ENCODE measurements at regions not wholly inside any gene's neighbourhood (a gene's known extent, or its start where the extent isn't known, plus 50 kb on each side); places are given as distances from the start of the nearest gene placed in this dataset.

DNA sequence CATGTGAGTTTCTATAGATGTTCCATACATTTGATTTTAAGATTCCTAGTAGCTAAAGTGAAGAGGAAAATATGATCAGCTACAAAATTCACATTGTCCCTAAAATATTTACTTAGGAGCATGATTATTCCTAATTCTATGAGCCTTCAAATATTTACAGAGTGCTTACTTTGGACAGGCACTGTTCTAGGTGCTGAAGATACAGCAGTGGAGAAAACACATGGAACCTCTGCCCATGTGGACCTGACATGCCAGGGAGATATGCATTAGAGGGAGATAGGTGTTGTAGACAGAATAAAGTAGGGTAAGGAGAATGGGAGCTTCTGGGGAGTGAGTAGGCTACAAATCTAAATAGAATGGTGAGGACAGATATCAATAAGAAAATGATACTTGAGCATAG lies 62.6 kb upstream of the TACR1 start:
- no TSS peak for BruUV-seq (replicated peaks)
- POLR2A ChIA-PET (ENCODE audit: unreplicated experiment) = no interaction called here

DNA sequence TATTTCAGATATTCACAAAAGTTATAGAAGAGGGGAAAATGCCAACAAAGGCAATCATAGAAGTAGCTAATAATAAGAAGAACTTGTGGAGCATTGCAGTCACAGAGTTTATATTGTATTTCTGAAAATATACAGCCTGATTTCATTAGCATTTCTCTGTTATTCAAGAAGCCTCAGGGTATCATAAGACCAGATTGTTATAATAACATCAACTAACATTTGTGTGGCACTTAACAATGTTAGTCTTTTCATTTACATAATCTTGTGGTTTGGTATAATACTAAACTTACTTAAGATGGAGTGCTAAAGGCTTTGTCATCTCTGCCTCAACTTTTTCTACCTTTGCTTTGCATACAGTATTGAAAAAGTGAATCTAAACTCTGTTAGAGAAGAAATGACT lies 61.6 kb upstream of the TACR1 start:
- H3K36me3 ChIP-seq (ENCODE audit: low read depth, low read length) = no peaks in the 10 kb centered on the region
- BruUV-seq (replicated peaks) = no TSS peak
- no peaks in the 10 kb centered on the region for H3K4me1 ChIP-seq (ENCODE audit: insufficient read depth, low read length)
- H3F3A ChIP-seq (ENCODE audit: low read length, unreplicated experiment) = no peaks in the 10 kb centered on the region
- H4K20me1 ChIP-seq (ENCODE audit: low read length) = no peaks in the 10 kb centered on the region
- no peak overlapping the region for H3K9ac ChIP-seq (ENCODE audit: low read length)
- ATAC-seq (no peak), DNase-seq (no peak)
- H3K27ac ChIP-seq (ENCODE audit: low read length) = no peak overlapping the region
- H2AFZ ChIP-seq (ENCODE audit: low read length) = no peak overlapping the region
- ChIA-PET CTCF (no interaction called here), POLR2A (ENCODE audit: unreplicated experiment) (no interaction called here)
- TF ChIP-seq EZH2 (IDR thresholded peaks at IDR 0.05; ENCODE audit: low read length, unreplicated experiment) (no peak), EZH2phosphoT487 (IDR thresholded peaks at IDR 0.05; ENCODE audit: borderline replicate concordance, low read length) (no peak)
- TF ChIP-seq, protein P1, sequence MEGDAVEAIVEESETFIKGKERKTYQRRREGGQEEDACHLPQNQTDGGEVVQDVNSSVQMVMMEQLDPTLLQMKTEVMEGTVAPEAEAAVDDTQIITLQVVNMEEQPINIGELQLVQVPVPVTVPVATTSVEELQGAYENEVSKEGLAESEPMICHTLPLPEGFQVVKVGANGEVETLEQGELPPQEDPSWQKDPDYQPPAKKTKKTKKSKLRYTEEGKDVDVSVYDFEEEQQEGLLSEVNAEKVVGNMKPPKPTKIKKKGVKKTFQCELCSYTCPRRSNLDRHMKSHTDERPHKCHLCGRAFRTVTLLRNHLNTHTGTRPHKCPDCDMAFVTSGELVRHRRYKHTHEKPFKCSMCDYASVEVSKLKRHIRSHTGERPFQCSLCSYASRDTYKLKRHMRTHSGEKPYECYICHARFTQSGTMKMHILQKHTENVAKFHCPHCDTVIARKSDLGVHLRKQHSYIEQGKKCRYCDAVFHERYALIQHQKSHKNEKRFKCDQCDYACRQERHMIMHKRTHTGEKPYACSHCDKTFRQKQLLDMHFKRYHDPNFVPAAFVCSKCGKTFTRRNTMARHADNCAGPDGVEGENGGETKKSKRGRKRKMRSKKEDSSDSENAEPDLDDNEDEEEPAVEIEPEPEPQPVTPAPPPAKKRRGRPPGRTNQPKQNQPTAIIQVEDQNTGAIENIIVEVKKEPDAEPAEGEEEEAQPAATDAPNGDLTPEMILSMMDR (conservative IDR thresholded peaks at IDR 0.05; ENCODE audit: low read depth, low read length) = no peak
- intact Hi-C loops (cut with micrococcal nuclease) = no loop called here
- H3K79me2 ChIP-seq (ENCODE audit: low read length) = no peaks in the 10 kb centered on the region
- no peak overlapping the region for H3K4me3 ChIP-seq (ENCODE audit: low read length)
- H3K4me2 ChIP-seq (ENCODE audit: low read length) = no peak overlapping the region
- H3K9me3 ChIP-seq (ENCODE audit: low read length) = 0 out of 2 replicates have a peak, but pooled peaks cover 5% of the 10 kb centered on the region
- no peaks in the 10 kb centered on the region for H3K9me2 ChIP-seq (replicated peaks; ENCODE audit: low read length)
- no peaks in the 10 kb centered on the region for H3K27me3 ChIP-seq (ENCODE audit: low read length)

More for the DNA sequence above, 62.6 kb upstream of the TACR1 start:
- H4K20me1 ChIP-seq (ENCODE audit: low read length) = no peaks in the 10 kb centered on the region
- CTCF ChIA-PET = no interaction called here
- H3K4me3 ChIP-seq (ENCODE audit: low read length) = no peak overlapping the region
- no peak for TF ChIP-seq EZH2phosphoT487 (IDR thresholded peaks at IDR 0.05; ENCODE audit: borderline replicate concordance, low read length)
- TF ChIP-seq EZH2 (IDR thresholded peaks at IDR 0.05; ENCODE audit: low read length, unreplicated experiment) = no peak
- TF ChIP-seq, protein P1 (conservative IDR thresholded peaks at IDR 0.05; ENCODE audit: low read depth, low read length) = no peak
- no peaks in the 10 kb centered on the region for H3K4me1 ChIP-seq (ENCODE audit: insufficient read depth, low read length)
- H2AFZ ChIP-seq (ENCODE audit: low read length) = no peak overlapping the region
- H3K36me3 ChIP-seq (ENCODE audit: low read depth, low read length) = no peaks in the 10 kb centered on the region
- H3K4me2 ChIP-seq (ENCODE audit: low read length) = no peak overlapping the region
- H3K9me2 ChIP-seq (replicated peaks; ENCODE audit: low read length) = no peaks in the 10 kb centered on the region
- ATAC-seq (no peak), DNase-seq (no peak)
- no peaks in the 10 kb centered on the region for H3F3A ChIP-seq (ENCODE audit: low read length, unreplicated experiment)
- no peak overlapping the region for H3K9ac ChIP-seq (ENCODE audit: low read length)
- H3K9me3 ChIP-seq (ENCODE audit: low read length) = 0 out of 2 replicates have a peak, but pooled peaks cover 5% of the 10 kb centered on the region
- no peak overlapping the region for H3K27ac ChIP-seq (ENCODE audit: low read length)
- no peaks in the 10 kb centered on the region for H3K79me2 ChIP-seq (ENCODE audit: low read length)
- intact Hi-C loops (cut with micrococcal nuclease) = no loop called here
- H3K27me3 ChIP-seq (ENCODE audit: low read length) = no peaks in the 10 kb centered on the region

DNA sequence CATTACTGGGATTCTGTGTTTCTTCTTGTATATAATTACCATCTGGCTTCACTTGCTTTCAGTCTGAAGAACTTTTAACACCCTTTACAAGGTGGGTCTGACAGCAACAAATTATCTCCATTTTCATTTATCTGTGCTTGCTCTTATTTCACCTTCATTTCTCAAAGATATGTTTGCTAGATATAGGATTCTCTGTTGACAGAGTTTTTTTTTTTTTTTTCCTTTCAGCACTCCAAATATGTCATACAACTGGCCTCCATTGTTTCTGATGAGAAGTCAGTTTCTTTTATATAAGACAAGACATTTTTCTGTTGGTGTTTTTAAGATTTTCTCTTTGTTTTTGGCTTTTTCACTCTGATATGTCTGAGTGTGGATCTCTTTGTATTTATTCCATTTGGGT lies 59.3 kb upstream of the TACR1 start:
- Histone ChIP-seq H4K20me1 (ENCODE audit: low read length) (no peaks in the 10 kb centered on the region), H3K4me3 (ENCODE audit: low read length) (no peak overlapping the region), H3F3A (ENCODE audit: low read length, unreplicated experiment) (no peaks in the 10 kb centered on the region), H2AFZ (ENCODE audit: low read length) (no peak overlapping the region), H3K79me2 (ENCODE audit: low read length) (no peaks in the 10 kb centered on the region), H3K9ac (ENCODE audit: low read length) (no peak overlapping the region), H3K4me2 (ENCODE audit: low read length) (no peak overlapping the region), H3K36me3 (ENCODE audit: low read depth, low read length) (no peaks in the 10 kb centered on the region), H3K27me3 (ENCODE audit: low read length) (no peaks in the 10 kb centered on the region), H3K9me3 (ENCODE audit: low read length) (0 out of 2 replicates have a peak, but pooled peaks cover 5% of the 10 kb centered on the region), H3K27ac (ENCODE audit: low read length) (no peak overlapping the region), H3K4me1 (ENCODE audit: insufficient read depth, low read length) (no peaks in the 10 kb centered on the region), H3K9me2 (replicated peaks; ENCODE audit: low read length) (no peaks in the 10 kb centered on the region)
- ChIA-PET CTCF (no interaction called here), POLR2A (ENCODE audit: unreplicated experiment) (no interaction called here)
- TF ChIP-seq EZH2phosphoT487 (IDR thresholded peaks at IDR 0.05; ENCODE audit: borderline replicate concordance, low read length) (no peak), EZH2 (IDR thresholded peaks at IDR 0.05; ENCODE audit: low read length, unreplicated experiment) (no peak)
- TF ChIP-seq, protein P1 (conservative IDR thresholded peaks at IDR 0.05; ENCODE audit: low read depth, low read length) = no peak
- BruUV-seq (replicated peaks) = no TSS peak
- intact Hi-C loops (cut with micrococcal nuclease) = no loop called here
- DNase-seq (no peak), ATAC-seq (no peak)
